GM19397 (cell line): ENCODE measurements at regions not wholly inside any gene's neighbourhood (a gene's known extent, or its start where the extent isn't known, plus 50 kb on each side); places are given as distances from the start of the nearest gene placed in this dataset.

Experiments
- ATAC-seq: cut with Tn5 transposase; IDR thresholded peaks from one replicate; pipeline ENCODE4 v1.9.1; 2021; ENCODE audit warnings: mild to moderate bottlenecking, moderate library complexity; ENCODE audit not compliant: unreplicated experiment

DNA sequence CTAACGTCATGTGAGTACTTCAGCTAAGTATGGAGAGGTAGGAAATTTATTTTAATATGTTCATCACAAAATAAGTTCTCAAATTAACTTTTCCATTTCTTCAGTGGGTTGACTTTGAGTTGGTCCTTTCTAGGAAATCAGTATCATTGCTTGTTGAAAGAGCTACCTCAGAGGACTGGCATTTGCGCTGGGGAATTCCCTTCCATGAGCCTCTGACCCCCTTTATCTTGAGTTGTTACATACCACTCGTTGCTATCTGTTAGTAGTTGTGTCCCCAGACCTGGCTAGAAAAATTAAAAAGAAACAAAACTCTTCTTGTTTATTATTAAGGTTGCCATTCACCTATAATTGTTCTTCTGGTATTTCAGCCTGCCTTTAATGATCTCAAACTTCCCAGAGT, 96.8 kb upstream of the ROBO2 start:
- ATAC-seq = no peak

DNA sequence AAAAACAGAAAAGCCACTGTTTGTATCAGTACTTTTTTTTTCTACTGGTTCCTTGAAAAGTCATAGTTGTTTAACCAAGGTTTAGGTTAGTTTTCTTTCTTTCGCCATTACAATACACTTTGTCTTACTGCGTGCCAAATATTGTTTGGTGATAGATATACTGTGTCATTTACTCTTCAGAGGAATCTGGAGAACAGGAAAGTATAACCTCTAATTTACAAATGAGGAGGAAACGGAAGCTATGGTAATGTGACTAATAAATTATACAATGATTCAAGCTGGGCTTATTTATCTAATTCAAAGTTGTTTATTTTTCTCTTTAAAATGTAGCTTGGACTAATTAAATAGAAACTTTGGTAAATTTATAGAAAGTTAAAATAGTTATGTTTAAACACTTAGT, 96.2 kb upstream of the ROBO2 start:
- no peak for ATAC-seq

DNA sequence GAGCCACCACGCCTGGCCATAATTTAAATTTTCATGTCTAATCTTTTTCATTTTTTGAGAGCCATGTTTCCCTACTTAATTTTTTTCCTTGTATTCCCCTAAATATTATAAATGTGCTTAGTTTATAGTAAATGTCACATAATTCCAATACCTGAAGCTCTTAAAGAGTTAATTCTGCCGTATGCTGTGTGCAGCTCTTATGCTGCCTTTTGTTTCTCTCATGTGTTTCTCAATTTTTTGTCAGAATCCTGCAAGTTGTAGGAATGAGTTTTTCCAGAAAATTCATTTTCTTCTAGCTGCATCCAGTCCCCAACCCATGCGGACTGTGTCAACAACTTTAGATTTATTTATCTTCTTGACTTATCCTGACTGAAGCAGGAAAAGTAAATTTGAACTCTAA, 90.9 kb upstream of the ROBO2 start:
- no peak for ATAC-seq

DNA sequence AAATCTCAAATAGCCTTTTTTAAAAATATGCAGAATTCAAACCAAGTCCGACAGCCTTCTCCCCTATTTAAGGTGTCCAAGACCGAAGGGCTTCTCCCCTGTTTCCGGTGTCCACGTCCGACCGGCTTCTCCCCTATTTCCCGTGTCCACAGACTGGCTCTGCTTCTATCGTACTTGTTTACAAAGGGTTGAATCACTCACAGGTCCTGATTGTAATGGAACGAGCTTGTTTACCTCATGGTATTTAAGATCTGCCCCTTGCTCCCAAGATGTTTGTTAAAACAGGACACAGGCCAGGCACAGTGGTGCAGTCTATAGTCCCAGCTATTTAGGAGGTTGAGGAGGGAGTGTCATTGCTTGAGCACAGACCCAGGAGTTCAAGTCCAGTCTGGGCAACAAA, 90.4 kb upstream of the ROBO2 start:
- ATAC-seq = no peak

GRCh38 chr3:76950590-76950989, 89.3 kb upstream of the ROBO2 start:
- no peak for ATAC-seq

- ATAC-seq = no peak
Measured at GRCh38 chr3:76954412-76954811, 85.5 kb upstream of the ROBO2 start.

DNA sequence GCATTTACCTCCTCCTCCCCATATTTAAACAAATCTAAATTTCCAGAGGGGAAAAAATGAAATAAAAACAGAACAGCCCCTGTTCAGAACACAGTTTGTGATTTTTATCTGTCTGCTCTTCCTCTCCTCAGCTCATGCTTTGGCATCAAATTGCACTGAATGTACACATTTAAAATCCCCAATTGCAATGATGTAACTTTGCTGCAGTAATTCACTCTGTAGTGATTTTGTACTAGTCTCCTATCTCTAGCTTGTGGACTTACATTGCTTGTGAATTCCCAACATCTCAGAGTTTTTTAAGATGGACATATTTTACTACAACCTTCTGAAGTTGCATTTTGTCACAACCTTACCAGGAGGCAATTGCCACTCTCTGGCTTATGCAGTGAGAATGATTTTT, 81.6 kb upstream of the ROBO2 start:
- no peak for ATAC-seq

- no peak for ATAC-seq
Measured at GRCh38 chr3:76958861-76959260, 81.0 kb upstream of the ROBO2 start.

DNA sequence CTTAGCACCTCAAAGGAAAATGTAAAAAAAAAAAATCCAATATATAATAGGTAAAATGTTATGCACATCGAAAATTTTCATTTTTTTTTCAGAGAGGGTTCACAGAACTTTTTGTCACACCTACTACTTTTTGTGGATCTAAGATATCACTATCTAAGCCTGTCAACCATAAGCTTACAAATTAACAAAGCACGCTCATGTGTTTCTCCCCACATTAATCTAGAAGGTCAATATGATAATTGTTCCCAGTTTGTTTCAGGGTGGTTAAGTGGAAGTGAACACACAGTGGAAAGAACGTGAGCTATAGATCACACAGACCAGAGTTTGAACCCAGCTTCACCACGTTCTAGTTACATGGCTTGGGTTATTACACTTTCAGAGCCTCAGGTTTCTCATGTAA, 78.6 kb upstream of the ROBO2 start:
- ATAC-seq = no peak

DNA sequence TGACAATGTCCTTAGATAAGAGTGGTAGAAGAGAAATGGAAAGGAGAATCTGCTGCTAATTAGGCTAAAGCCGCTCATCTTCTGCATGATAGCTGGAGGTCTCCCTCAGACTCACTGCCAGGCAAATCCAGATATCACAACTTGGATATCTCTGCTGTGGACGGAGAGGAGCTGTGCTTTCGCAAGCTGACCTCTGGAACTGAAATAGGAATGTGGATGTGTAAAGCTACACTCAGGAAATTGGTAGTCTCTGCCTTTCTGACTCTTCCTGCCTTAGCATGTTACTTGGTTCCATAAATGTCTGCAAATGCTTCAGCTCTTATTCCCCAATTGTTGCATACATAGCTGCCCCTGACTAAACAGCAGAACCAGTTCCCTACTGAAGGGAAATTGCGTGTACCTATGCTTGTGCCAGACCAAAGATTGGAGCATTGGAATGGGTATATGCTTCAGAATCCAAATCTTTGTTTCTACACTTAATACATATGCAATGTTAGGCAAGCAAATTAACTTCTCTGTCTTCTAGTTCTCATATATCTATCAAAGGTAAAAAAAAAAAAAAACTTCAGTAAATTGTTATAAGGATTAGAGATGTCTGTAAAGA, 74.7 kb upstream of the ROBO2 start:
- no peak for ATAC-seq

GRCh38 chr3:76969471-76969870, 70.4 kb upstream of the ROBO2 start:
- no peak for ATAC-seq

GRCh38 chr3:76969996-76970615, 69.8 kb upstream of the ROBO2 start:
- ATAC-seq = no peak

DNA sequence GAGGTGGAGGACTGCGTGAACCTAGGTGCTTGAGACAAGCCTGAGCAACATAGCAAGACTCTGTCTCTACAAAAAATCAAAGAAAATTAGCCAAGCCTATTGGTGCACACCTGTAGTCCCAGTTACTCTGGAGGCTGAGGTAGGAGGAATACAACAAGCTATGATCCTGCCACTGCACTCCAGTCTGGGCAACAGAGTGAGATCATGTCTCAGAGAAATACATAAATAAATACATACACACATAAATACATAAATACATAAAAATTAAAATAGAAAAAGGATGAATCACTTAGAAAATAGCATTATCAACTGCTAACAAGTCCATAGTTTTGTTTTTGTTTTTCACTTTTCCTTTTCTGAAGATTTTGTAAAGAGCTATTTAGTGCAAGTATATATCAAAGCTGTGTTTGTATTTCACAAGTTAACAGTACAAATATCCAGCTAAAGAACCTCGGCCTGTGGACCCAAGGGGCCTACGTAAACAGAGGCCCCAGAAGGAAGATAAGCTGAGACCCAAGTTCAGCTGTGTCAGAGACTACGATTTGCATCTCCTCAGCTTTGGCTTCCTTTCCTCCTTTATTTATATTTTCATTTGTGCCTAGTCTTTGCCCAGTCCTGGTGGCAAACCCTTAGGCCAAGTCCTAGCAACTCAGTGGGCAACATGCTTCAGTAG, 67.1 kb upstream of the ROBO2 start:
- no peak for ATAC-seq

- no peak for ATAC-seq
Measured at GRCh38 chr3:76976996-76977395, 62.9 kb upstream of the ROBO2 start.

DNA sequence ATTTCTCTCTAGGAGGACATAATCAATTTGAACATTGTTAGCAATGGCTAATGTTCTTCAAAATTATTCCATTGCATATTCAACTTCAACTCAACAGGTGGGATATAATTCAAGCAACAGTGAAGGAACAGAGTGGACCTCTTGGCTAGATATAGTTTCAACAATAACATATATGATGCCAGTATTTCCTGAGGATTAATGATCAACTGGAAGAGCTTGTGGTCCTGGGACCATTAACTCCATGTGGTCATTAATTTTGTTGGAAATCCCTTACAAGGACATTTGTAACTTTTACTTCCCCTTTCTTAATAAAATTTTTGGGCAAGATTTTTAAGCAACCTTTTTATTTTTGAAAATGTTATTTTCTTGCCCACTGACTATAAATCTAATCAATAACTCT, 54.3 kb upstream of the ROBO2 start:
- ATAC-seq = no peak

GRCh38 chr3:76986876-76987474, 52.9 kb upstream of the ROBO2 start:
- ATAC-seq = no peak
